Activated CD4-positive, CD25-positive, alpha-beta regulatory T cell treated with anti-CD3 and anti-CD28 coated beads, Interleukin-2, amount 50 U/mL, for 24 hours (primary cell): ENCODE measurements at regions not wholly inside any gene's neighbourhood (a gene's known extent, or its start where the extent isn't known, plus 50 kb on each side); places are given as distances from the start of the nearest gene placed in this dataset.

Experiments
- ATAC-seq, 2 donors: fragments of 150-1000 bp; cut with Tn5 transposase; one replicate each; pipeline ENCODE4 v1.10.0; 2021; ENCODE audit warnings: mild to moderate bottlenecking in 1 of 2, moderate library complexity in 1 of 2

DNA sequence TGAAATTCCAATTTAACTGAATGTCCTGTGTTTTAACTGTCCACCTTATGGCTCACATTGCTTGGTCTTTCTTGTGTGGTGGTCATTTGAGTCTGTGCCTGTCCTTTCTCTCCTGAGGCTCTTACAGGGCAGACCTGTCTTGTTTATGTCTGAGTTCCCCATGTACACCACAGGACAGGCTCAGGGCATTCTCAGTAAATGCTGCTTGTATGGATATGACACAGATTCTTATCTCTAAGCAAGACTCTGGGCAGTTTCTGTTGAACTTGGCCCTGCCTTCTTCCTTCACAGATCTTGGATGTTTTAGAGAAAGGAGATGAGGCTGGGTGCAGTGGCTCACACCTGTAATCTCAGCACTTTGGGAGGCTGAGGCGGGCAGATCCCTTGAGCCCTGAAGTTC lies 159.1 kb upstream of the CSF3R start:
- no peak for ATAC-seq

GRCh38 chr1:36639461-36639860 lies 156.7 kb upstream of the CSF3R start:
- no peak for ATAC-seq

- no peak for ATAC-seq
Observed at GRCh38 chr1:36638268-36638667, 155.6 kb upstream of the CSF3R start.

- ATAC-seq, result no peak
Observed at GRCh38 chr1:36636206-36636605, 153.5 kb upstream of the CSF3R start.

GRCh38 chr1:36635284-36635683 lies 152.6 kb upstream of the CSF3R start:
- no peak for ATAC-seq

DNA sequence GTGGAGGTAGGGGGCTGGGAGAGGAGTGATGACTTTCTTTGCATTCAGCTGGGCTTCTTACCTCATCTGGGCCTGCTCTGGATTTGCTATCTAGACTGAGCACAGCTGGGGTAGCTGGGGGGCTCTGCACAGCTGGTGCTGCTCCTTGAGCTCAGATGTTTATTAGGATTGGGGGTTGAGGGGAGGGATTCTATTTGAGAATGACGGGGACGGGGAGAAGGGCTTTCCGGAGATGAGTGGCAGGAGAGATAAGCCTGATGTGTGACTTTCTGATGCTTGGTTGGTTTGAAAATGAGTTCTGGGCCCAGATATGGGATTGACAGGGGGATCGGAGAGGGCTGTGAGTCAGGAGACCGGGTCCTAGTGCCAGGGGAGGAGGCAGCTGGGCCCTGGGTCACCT lies 146.1 kb upstream of the CSF3R start:
- no peak for ATAC-seq

DNA sequence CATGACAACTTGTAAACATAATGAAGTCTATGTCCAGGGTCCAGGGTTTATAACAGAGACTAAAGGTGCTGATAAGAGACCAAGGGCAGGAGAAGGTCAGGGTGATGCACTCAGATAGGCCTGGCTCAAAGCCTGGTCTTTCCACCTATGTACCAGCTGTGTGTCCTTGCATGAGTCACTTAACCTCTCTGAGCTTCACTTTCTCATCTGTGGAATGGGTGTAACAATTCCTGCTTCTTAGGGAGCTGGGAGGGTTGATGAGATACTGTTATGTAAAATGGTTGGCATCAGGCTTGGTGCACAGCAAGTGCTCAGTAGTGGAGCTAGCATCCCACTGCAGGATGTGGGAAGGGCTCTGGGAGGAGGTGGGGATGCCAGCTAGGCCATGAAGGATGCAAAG lies 143.7 kb upstream of the CSF3R start:
- ATAC-seq, result no peak

GRCh38 chr1:36625935-36626310 lies 143.2 kb upstream of the CSF3R start:
- ATAC-seq, result no peak

GRCh38 chr1:36625253-36625934 lies 142.7 kb upstream of the CSF3R start:
- ATAC-seq, result no peak

- ATAC-seq, result no peak
Observed at GRCh38 chr1:36624466-36624865, 141.8 kb upstream of the CSF3R start.

GRCh38 chr1:36622741-36623648 lies 140.3 kb upstream of the CSF3R start:
- no peak for ATAC-seq

DNA sequence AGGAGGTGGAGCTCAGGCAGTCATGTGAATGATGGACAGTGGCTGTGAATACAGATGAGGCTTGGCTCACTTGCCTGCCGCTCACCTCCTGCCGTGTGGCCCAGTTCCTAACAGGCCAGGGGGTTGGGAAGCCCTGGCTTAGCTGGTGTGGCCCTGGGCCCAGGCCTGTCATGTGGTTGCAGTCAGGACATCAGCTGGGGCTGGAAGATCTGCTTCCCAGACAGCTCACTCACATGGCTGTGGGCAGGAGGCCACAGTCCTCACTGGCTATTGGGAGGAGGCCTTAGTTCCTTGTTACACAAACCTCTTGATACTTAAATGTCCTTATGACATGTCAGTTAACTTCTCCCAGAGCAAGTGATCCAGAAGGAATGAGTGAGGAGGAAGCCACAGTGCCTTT lies 138.8 kb upstream of the CSF3R start:
- ATAC-seq, result no peak

DNA sequence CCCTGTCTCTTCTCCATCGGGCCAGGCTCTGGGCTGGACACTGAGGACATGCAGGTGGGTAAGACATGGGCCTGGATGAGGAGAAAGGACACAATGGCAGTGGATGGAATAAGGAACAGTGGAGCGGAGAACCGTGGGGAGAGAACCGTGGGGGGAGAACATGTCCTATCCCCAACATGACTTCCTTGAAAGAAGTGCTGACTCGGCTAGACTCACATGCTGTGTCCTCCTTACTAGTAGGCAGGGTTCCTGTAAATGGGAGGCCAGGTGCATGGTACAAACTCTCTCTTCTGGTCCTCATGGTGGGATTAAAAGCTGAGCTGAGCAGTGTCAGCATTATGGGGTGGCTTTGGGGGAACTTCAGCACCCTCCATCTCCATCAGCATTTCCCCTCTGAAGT lies 137.4 kb upstream of the CSF3R start:
- no peak for ATAC-seq

DNA sequence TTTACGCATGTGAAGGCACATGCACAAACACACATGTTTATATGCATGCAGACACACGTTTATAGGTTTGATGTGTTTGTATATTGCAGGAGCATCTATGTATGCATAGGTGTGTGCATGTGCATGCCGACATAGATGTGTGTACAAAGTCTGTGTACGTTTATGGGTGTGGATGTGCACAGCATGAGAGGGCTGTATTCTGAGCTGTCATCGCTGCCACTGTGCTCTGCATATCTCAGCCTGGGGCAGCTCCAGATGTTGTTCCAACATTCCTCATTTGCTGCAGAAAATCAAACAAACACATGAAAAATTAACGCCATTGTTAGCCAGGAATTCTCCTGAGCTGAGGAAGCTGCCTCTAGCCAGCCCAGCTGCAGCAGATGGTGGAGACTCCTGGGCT lies 132.3 kb upstream of the CSF3R start:
- no peak for ATAC-seq

DNA sequence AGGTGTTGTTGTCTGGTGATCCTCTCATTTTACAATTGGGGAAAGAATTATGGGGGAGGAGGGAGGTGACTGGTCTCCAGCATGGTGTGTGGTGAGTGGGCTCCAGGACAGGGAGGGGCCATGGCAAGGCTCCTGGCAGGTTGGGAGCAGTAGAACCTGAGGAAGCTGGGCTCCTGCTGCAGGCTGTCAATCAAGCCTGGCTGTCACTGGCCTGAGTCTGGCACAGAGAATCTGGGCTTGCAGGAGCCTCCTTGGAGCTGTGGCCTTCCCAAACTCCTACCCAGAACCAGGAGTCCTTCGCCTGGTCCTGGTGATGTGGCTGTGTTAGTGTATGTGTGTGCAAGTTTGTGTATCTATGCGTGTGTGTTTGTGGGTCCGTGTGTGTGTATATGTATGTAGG lies 131.9 kb upstream of the CSF3R start:
- no peak for ATAC-seq

- no peak for ATAC-seq
Observed at GRCh38 chr1:36613721-36614120, 131.0 kb upstream of the CSF3R start.

DNA sequence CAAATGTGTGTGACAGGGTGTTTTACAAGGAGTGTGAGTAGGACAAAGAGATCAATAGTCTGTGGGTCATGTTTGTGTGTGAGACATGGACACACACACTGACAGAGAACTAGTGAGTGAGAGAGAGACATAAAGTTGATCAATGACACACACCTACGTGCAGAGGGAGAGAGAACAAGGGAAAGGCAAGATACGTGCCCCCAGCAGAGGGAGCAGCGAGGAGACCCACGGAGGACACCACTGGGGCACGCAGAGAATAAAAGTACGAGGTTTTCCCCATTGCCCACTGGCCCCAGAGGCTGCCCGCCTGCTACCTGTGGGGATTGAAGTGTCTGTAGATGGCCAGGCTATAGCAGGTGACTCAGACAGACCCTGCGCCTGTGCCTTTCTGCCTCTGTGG lies 130.2 kb upstream of the CSF3R start:
- ATAC-seq, result no peak

DNA sequence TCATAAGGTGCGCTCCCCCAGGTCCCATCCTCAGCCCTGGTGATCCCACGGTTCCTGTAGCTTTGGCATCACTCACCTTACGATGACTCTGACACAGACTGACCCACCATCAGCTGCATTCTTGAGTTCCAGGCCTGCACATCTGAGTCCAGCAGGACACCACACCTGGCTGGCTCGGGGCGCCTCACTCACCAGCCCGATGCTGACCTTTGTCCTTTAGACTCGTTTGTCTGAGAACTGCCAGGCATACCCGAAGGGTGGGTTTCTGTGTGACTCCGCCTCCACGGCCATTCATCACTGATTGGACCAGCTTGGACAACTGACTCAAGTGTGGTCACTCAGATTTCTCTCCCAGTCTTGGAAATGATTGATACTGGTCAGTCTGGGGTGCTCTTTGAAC lies 129.4 kb upstream of the CSF3R start:
- no peak for ATAC-seq

- no peak for ATAC-seq
Observed at GRCh38 chr1:36609241-36610027, 126.7 kb upstream of the CSF3R start.

DNA sequence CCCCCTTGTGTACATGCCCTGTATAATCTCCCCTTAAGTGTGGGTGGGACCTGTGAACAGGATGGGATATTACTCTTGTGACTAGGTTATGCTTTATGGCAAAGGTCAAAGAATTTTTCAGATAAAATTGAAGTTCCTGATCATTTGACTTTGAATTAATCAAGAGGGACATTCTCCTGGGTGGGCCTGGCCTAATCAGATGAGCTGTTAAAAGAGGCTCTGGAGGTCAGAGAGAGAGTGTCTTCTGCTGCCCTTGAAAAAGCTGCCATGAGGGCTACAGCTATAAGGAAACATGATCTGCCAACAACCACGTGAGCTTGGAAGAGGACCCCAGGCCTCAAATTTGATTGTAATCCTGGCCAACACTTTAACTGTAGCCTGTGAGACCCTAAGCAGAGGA lies 125.6 kb upstream of the CSF3R start:
- no peak for ATAC-seq

GRCh38 chr1:36607263-36607651 lies 124.5 kb upstream of the CSF3R start:
- no peak for ATAC-seq

- ATAC-seq, result no peak
Observed at GRCh38 chr1:36606641-36607262, 124.0 kb upstream of the CSF3R start.
